A172 (cell line): ENCODE measurements at regions not wholly inside any gene's neighbourhood (a gene's known extent, or its start where the extent isn't known, plus 50 kb on each side); places are given as distances from the start of the nearest gene placed in this dataset.

Source experiments
- DNase-seq: peaks from one replicate; pipeline ENCODE4 v3.0.0-alpha.2; 2015; ENCODE audit warnings: low spot score

- peak; percentile 26 for DNase-seq
These were observed 238.5 kb upstream of the LRRN1 start for GRCh38 chr3:3560591-3561311.

GRCh38 chr3:3559786-3560185 is 239.4 kb upstream of the LRRN1 start:
- no peak for DNase-seq

- no peak for DNase-seq
These were observed 243.2 kb upstream of the LRRN1 start for GRCh38 chr3:3556078-3556477.

DNA sequence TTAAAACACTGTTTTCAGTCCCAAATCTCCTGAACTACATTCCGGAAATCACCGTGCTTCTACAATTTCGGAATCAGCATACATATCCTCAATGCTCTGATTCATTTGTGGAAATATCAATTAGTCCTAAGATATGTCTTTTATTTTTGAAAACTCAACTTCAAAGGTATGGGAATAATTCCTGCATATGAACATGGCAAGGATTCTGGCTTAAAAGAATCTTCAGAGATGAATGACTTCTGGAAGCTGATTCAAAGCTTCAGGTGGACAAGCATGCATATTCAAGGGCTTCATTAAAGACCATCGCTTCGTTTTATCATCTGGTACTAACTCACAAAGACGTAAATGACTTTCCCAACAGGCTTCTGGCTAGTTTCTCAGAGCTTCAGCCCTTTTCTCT is 246.0 kb upstream of the LRRN1 start:
- no peak for DNase-seq

GRCh38 chr3:3552761-3553160 is 246.5 kb upstream of the LRRN1 start:
- peak; percentile 59 for DNase-seq

DNA sequence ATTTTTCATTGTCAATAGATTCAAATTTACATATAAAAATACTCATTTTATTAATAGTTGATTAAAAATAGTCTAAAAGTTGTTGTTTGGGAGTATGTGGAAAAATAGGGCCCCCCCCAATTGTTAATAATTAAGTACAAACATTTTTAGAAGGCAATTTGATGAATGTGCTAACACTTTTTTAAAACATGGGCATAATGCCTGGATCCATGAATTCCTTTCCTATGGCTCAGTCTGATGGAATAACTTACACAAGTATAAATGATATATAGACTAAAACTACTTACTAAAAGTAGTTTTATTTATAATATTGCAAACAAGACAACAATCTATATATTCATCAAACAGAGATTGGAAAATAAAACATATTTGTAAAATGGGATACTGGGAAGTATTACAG is 247.2 kb upstream of the LRRN1 start:
- no peak for DNase-seq

GRCh38 chr3:3545360-3545759 is 253.9 kb upstream of the LRRN1 start:
- no peak for DNase-seq

DNA sequence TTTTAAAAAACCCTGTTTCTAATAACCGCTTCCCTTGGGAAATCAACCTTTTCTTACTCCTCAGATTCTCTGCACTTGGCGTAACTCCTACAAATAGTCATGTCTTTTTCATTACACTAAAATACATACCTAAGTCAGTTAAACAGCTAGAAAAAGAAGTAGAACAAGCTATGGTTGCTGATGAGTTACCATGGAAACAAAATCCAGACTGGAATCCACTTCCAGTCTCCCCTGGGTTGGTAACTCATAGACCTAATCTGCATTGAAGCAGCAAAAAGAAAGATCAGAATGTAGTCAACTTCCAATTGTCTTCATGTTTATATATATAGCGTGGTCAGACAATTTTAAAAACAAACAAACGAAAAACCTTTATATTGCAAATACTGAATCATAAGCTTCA is 260.8 kb upstream of the LRRN1 start:
- DNase-seq = no peak

- DNase-seq = no peak
These were observed 266.7 kb upstream of the LRRN1 start for GRCh38 chr3:3532508-3532907.

DNA sequence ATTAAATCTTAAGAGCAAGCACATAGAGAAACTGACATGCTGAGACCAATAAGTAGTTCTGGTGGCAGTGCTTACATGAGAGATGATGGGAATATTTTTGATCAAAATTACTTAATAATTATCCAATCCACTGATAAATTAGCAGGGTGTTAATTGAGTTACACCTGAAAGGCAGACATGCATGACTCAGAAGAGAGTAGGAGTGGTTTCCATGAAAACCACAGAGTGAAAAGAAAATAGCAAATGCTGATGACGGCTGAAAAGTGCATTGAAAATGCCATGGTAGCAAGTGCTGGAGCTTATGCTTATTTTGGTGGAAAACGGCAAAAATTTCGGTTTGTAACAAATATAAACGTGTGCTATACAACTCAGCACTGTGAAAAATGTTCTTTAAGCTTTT is 267.8 kb upstream of the LRRN1 start:
- no peak for DNase-seq

DNA sequence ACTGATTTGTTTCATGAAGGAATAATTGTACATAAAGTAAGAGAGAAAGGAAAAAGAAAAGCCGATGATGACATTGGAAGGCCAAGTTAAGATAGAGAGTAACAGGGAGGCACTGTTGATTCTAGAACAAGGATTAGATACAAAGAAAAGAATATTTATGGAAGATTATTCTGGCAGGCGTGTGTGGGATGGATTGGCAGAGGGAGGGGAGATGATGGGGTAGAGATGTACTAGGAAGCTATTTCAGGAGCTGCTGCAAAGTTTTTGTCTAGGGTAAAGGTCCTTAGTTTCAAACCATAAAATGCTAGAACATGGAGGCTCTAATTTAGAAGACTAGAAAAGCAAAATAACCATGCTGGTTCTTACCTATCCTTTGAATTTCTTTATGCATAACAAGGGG is 280.0 kb upstream of the LRRN1 start:
- DNase-seq = no peak

DNA sequence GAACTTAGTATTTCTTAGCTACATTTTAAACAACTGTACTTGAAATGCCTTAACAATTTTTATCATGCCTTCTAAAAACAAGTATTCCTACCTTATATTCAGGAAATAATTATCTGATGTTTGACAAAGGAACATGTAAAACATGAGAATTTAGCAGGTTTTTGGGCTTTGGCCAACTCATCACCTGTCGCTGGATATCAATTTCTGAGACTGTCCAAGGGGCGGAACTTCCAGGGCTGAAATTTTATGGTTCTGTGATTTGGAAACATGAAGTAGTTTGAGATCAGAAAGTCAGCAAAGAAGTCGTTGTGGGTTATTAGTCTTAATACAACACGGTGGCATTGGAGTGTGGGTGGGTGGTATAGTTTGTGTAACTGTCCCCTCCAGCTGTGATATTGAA is 282.2 kb upstream of the LRRN1 start:
- DNase-seq = no peak

- DNase-seq = no peak
These were observed 282.8 kb upstream of the LRRN1 start for GRCh38 chr3:3516384-3516783.

GRCh38 chr3:3509665-3510064 is 289.6 kb upstream of the LRRN1 start:
- no peak for DNase-seq

- no peak for DNase-seq
These were observed 294.5 kb upstream of the LRRN1 start for GRCh38 chr3:3504686-3505085.

DNA sequence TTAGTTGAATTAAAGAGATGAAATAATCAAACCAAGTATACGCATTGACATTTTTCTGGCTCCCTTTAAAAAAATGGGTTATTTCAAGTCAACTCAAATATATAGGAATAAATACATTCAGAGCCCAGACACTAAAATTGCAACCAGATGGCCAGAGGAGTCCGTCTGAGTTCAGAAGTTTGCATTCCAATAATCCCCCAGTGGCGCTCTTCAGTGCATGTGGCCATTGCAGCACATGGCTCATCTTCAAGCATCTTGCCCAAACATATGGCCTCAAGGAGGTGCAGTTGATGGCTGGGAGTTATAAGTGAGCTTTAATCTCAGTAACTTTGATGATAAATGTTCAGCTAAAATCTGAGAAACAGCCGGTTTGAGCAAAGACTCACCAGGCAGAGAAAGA is 295.8 kb upstream of the LRRN1 start:
- DNase-seq = no peak

- DNase-seq = no peak
These were observed 299.2 kb upstream of the LRRN1 start for GRCh38 chr3:3499987-3500386.

- no peak for DNase-seq
These were observed 300.1 kb upstream of the LRRN1 start for GRCh38 chr3:3499012-3499562.

DNA sequence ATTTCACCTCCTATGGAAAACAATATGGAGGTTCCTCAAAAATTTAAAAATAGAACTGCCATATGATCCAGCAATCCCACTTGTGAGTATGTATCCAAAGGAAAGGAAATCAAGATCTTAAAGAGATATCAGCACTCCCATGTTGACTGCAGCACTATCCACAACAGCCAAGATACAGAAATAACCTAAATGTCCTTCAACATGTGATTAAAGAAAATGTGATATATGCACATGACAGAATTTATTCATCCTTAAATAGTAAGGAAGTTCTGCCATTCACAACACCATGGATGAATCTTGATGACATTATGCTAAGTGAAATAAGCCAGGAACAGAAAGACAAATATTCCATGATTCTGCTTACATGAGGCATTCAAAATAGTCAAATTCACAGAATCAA is 303.6 kb upstream of the LRRN1 start:
- no peak for DNase-seq

DNA sequence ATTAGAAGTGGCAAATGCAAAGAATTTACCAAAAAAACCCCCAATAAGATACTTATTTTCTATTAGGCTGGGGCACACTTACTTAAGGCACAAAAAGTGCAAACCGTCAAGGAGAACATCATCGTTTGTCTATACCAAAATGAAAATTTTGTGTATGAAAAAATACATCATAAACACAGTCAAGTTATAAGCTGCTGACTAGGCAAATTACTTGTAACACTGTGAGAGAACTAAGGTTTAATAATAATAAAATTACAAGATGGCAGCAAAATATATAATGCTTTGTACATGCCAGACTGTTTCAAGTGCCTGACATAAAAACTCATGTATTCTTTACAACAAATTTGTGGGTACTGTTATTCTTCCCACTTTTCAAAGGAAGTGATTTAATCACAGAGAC is 297.2 kb upstream of the CRBN start:
- no peak for DNase-seq

DNA sequence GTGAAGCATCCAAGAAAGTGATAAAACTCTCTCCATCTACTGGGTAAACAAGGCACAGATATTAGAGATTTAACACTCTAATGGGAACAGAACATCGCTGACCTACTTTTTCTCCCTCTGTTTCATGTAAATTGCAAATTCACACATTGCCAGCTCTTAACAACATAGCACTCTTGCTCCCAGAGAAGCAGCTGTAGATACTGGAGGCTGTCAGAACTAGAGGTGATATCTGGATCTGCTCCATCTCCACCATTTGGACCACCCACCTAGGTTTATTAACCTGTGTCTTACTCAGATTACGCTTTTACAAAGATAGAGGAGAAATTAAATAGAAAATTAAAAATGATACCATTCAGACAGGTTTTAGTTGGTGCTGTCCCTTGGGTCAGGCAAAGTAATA is 289.1 kb upstream of the CRBN start:
- DNase-seq = no peak

DNA sequence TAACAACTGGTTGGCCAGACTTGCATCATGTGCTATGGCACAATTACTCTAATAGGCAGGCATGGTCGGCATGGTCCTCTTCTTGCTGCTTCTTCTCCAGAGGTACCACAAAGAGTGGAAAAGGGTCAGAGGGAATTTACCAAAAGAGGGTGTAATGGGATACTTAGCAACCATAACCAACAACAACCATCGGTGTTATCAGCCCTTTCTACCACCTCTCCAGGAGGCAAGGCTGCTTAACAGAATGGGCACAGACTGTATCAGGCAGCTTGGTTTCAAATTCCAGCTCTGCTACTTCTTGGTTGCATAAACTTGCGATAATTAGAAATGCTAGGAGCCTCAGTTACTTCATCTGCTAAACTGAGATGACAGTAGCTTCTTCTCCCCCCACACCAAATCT is 284.6 kb upstream of the CRBN start:
- no peak for DNase-seq

- no peak for DNase-seq
These were observed 281.8 kb upstream of the CRBN start for GRCh38 chr3:3461317-3461716.

- DNase-seq = no peak
These were observed 269.0 kb upstream of the CRBN start for GRCh38 chr3:3448468-3448867.
